Aorta (tissue), 5 donors: ENCODE measurements at regions not wholly inside any gene's neighbourhood (a gene's known extent, or its start where the extent isn't known, plus 50 kb on each side); places are given as distances from the start of the nearest gene placed in this dataset.

ENCODE experiments used
- ATAC-seq: fragments of 200-7000 bp; cut with Tn5 transposase; one replicate; pipeline ENCODE4 v1.9.1; 2022; ENCODE audit warnings: moderate library complexity; ENCODE audit not compliant: low FRiP score
- DNase-seq, 2 donors: peaks; one replicate each; pipeline ENCODE4 v3.0.0-alpha.2; 2020
- H3K27ac ChIP-seq, 2 donors: one replicate each; pipeline ENCODE4 v1.5.1; 2013; ENCODE audit warnings: low read length in 2 of 2, mild to moderate bottlenecking in 2 of 2, moderate library complexity in 2 of 2, control low read depth in 1 of 2, inconsistent platforms in 1 of 2, low read depth in 1 of 2
- H3K27me3 ChIP-seq, 2 donors: one replicate each; pipeline ENCODE4 v1.6.1; 2013; ENCODE audit warnings: control low read depth in 1 of 2, low read length in 1 of 2, mild to moderate bottlenecking in 1 of 2, moderate library complexity in 1 of 2; ENCODE audit not compliant: insufficient read depth in 2 of 2, control insufficient read depth in 1 of 2
- H3K36me3 ChIP-seq, 2 donors: one replicate each; pipeline ENCODE4 v1.6.1; 2013; ENCODE audit warnings: control low read depth in 1 of 2, low read length in 1 of 2, mild to moderate bottlenecking in 1 of 2; ENCODE audit not compliant: insufficient read depth in 2 of 2, control insufficient read depth in 1 of 2
- H3K4me1 ChIP-seq, 2 donors: one replicate each; pipeline ENCODE4 v1.6.1; 2013; ENCODE audit warnings: low read length in 2 of 2, control low read depth in 1 of 2, mild to moderate bottlenecking in 1 of 2, moderate library complexity in 1 of 2; ENCODE audit not compliant: insufficient read depth in 2 of 2, control insufficient read depth in 1 of 2
- H3K4me3 ChIP-seq, 2 donors: one replicate each; pipeline ENCODE4 v1.5.1; 2013; ENCODE audit warnings: low read length in 2 of 2, control low read depth in 1 of 2, mild to moderate bottlenecking in 1 of 2
- H3K9me3 ChIP-seq: one replicate; pipeline ENCODE4 v1.6.1; 2013; ENCODE audit warnings: mild to moderate bottlenecking, low read length; ENCODE audit not compliant: control insufficient read depth
- WGBS, 2 donors: extraction: QIAGEN DNeasy Blood & Tissue Kit; methylation state at CpG; one replicate each; pipeline ENCODE4 v1.1.7; 2013; 5-methylcytosine and 5-hydroxymethylcytosine counted together
- intact Hi-C, 2 donors: fragments of 100-400 bp; cut with DNase I; formaldehyde crosslinking; loops; one replicate each; pipeline versions ENCODE4 v1.14.2 to v1.15.0; 2022
- donor health status: healthy with polysubstance abuse.
- donor health status: Bipolar disorder and iron deficiency.
- donor health status: DM: no; HTN: no; CAD: no.
- donor health status: DM: no; HTN: no; CAD: no.
- donor health status: DM: yes; HTN: yes; CAD: no.

DNA sequence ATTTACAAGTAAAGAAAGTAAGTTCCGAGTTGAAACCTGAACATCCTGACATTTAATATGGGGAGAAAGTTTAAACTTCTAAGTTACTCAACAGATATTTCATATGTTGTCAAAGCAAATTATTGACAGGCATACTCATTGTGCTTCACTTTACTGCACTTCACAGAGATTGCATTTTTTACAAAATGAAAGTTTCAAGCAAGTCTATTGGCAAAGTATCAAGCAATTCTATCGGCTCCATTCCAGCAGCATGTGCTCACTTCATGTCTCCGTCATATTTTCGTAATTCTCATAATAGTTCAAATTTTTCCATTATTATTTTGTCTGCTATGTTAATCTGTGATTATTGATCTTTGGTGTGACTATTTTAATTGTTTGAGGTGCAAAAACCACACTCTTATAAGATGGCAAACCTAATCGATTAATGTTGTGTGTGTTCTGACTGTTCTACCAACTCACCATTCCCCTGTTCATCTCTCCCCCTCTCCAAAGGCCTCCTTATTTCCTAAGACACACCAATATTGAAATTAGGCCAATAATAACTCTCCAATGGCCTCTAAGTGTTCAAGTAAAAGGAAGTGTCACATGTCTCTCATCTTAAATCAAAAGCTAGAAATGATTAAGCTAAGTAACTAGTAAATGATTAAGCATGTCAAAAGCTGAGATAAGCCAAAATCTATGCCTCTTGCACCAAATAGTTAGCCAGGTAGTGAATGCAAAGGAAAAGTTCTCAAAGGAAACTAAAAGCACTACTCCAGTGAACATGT, 68.2 kb upstream of the BCL9 start:
- no peak for ATAC-seq
- H3K36me3 ChIP-seq, result no peaks in the 10 kb centered on the region

GRCh38 chr1:147473733-147474049, 67.6 kb upstream of the BCL9 start:
- Histone ChIP-seq H3K36me3 (no peaks in the 10 kb centered on the region), H3K27me3 (peaks cover 0 to 1% of the 10 kb centered on the region in 2 donors), H3K4me3 (no peak overlapping the region), H3K27ac (no peak overlapping the region), H3K9me3 (no peaks in the 10 kb centered on the region), H3K4me1 (no peaks in the 10 kb centered on the region)
- ATAC-seq, result no peak
- DNase-seq, result no peak
- intact Hi-C loops, result no loop called here

More for the DNA sequence above, 68.2 kb upstream of the BCL9 start:
- intact Hi-C loops, result no loop called here
- WGBS, 2 donors, result 28 to 29% methylated on average over 5 of the region's 5 CpGs
- Histone ChIP-seq H3K4me1 (no peaks in the 10 kb centered on the region), H3K9me3 (no peaks in the 10 kb centered on the region), H3K27me3 (no peaks in the 10 kb centered on the region), H3K27ac (no peak overlapping the region), H3K4me3 (no peak overlapping the region)
- no peak for DNase-seq

GRCh38 chr1:147475488-147475887, 65.8 kb upstream of the BCL9 start:
- Histone ChIP-seq H3K4me3 (no peak overlapping the region), H3K4me1 (no peaks in the 10 kb centered on the region), H3K27ac (no peak overlapping the region), H3K36me3 (no peaks in the 10 kb centered on the region), H3K9me3 (no peaks in the 10 kb centered on the region), H3K27me3 (peaks cover 0 to 4% of the 10 kb centered on the region in 2 donors)
- intact Hi-C loops, result no loop called here
- 71 to 74% methylated on average over 3 of the region's 3 CpGs for WGBS, 2 donors
- no peak for DNase-seq
- no peak for ATAC-seq

DNA sequence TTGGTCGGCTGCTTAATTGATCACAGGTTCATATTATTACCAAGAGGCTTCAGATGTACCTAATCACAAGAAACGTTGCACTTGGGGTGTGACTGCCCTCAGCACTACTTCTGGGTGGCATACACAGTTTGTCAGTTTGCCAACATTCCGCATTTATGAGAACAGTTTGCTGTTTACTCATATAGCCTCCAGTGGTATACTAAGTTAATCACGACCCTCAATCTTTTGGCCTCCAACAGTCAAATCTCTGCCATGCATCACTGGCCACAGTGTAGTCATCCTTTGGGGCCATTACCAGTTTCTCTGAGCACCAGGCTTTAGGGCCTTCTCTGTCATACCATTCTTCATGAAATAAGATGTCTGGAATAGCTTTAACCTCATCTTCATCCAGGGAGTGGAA, 62.8 kb upstream of the BCL9 start:
- 73% methylated on average over 4 of the region's 4 CpGs for WGBS, 2 donors
- intact Hi-C loops, result no loop called here
- H3K27me3 ChIP-seq, result peaks cover 0 to 4% of the 10 kb centered on the region in 2 donors
- no peak for ATAC-seq
- no peak overlapping the region for H3K4me3 ChIP-seq
- H3K27ac ChIP-seq, result no peak overlapping the region
- H3K9me3 ChIP-seq, result no peaks in the 10 kb centered on the region
- no peak for DNase-seq
- no peaks in the 10 kb centered on the region for H3K36me3 ChIP-seq
- no peaks in the 10 kb centered on the region for H3K4me1 ChIP-seq

DNA sequence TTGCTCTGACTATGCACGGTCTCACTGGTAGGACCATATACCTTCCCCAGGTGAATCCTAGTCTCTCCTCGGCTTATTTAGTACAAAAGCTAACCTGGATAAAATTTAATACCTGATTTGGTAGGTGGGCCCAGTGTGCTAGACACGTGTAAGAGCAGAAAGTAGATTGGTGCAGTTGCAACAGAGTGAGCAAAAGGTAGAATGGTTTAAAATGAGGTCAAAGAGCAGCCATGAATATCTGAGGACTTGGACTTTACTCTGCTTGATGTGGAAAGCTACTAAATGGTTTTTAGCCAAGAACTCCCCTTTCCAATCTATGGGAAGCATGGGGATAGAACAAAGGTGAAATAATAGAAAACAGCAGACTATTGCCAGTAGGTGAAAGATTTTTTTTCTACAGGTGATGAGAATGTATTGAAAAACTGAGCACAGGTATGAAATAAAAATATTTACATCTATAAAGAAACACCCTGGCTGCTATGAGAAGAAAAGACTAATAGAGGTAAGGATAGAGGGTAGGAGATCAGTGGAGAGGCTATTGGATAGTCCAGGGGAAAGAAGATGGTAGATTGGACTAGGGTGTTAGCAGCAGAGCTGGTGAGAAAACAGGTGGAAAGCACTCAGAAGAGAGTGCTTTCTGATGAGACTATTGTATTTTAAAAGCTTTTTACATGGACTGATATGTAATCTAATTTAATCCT, 61.3 kb upstream of the BCL9 start:
- H3K4me1 ChIP-seq, result no peaks in the 10 kb centered on the region
- no peaks in the 10 kb centered on the region for H3K36me3 ChIP-seq
- peaks cover 0 to 4% of the 10 kb centered on the region in 2 donors for H3K27me3 ChIP-seq
- DNase-seq, result no peak
- ATAC-seq, result no peak
- H3K4me3 ChIP-seq, result no peak overlapping the region
- intact Hi-C loops, result no loop called here
- WGBS, 2 donors, result 65 to 69% methylated on average over 3 of the region's 3 CpGs
- H3K9me3 ChIP-seq, result no peaks in the 10 kb centered on the region
- no peak overlapping the region for H3K27ac ChIP-seq

GRCh38 chr1:147480565-147480935, 60.8 kb upstream of the BCL9 start:
- H3K36me3 ChIP-seq, result no peaks in the 10 kb centered on the region
- 32 to 82% methylated on average over 2 of the region's 2 CpGs for WGBS, 2 donors
- intact Hi-C loops, result no loop called here
- H3K4me3 ChIP-seq, result no peak overlapping the region
- DNase-seq (no peak), ATAC-seq (no peak)
- no peak overlapping the region for H3K27ac ChIP-seq
- H3K4me1 ChIP-seq, result no peaks in the 10 kb centered on the region
- H3K9me3 ChIP-seq, result no peaks in the 10 kb centered on the region
- H3K27me3 ChIP-seq, result peaks cover 0 to 4% of the 10 kb centered on the region in 2 donors

- no peaks in the 10 kb centered on the region for H3K36me3 ChIP-seq
- 45 to 67% methylated on average over 9 of the region's 9 CpGs for WGBS, 2 donors
- no peaks in the 10 kb centered on the region for H3K27me3 ChIP-seq
- no peak for ATAC-seq
- intact Hi-C loops, result no loop called here
- no peak overlapping the region for H3K4me3 ChIP-seq
- no peaks in the 10 kb centered on the region for H3K9me3 ChIP-seq
- no peaks in the 10 kb centered on the region for H3K4me1 ChIP-seq
- H3K27ac ChIP-seq, result no peak overlapping the region
- no peak for DNase-seq
Observed at GRCh38 chr1:147486876-147487656, 54.2 kb upstream of the BCL9 start.

DNA sequence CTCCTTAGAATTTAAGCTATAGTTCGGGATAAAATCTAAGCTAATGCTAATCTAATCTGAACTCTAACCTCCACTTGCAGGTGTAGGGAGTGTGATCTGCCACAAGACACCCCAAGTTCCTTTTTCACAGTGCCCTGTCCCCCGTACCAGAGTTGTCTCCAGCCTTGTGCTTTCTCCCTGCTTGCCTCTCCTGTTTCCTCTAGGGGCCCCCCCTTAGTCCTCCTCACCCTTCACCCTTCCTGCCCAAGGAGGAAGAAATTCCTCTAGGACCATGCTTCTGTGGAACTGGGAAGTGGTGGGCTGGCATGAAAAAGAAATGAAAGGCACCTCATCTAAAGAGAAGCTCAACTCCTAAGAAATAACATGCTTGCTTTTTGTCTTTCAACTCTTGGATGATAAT, 50.2 kb upstream of the BCL9 start:
- H3K36me3 ChIP-seq, result no peaks in the 10 kb centered on the region
- no peak for ATAC-seq
- H3K4me1 ChIP-seq, result no peaks in the 10 kb centered on the region
- intact Hi-C loops, result loop anchor here in 1 of 2 donors (10.0 kb wide), 1 partner anchor 404 kb away; no protein-coding TSS in a partner anchor
- no peaks in the 10 kb centered on the region for H3K9me3 ChIP-seq
- H3K4me3 ChIP-seq, result no peak overlapping the region
- H3K27me3 ChIP-seq, result no peaks in the 10 kb centered on the region
- WGBS, 2 donors, result 15 to 65% methylated on average over 2 of the region's 2 CpGs
- no peak overlapping the region for H3K27ac ChIP-seq
- DNase-seq, result no peak
